HG03045 (cell line): ENCODE measurements at regions not wholly inside any gene's neighbourhood (a gene's known extent, or its start where the extent isn't known, plus 50 kb on each side); places are given as distances from the start of the nearest gene placed in this dataset.

ENCODE experiments used
- ATAC-seq: cut with Tn5 transposase; IDR thresholded peaks from one replicate; pipeline ENCODE4 v1.9.1; 2021; ENCODE audit warnings: mild to moderate bottlenecking, moderate library complexity; ENCODE audit not compliant: unreplicated experiment

DNA sequence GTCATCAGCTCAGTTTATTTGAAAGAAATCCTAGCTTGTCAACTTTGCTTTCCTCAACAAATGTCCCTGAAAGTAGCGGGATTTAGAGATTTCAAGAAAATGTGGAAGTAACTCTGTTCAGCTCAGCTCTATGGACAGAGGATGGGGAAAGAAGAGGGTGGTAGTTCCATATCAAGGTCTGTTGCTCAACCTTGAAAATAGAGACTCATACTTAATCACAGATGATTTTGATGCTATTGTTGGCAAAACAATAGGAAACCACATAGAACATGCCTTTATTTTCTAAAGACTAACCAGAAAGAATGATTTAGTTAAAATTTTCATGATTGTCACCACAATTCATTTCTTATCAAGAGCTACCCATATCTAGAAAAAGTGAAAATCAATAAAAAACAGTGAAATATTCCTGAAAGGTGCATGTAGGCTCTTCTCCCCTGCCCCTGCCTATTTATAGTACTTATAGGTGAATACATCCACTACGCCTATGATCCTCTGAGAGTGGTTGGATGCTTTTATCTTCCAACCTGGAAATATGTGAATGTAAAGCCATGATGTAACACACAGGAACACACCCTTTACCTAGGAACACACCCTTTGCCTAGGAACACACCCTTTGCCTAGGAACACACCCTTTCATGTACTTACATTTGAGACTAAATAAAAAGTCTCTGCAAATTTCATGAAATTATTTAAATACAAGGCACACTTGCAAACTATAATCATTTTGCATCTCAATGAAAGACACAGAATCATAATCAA, 65.8 kb downstream of the ETAA1 start:
- no peak for ATAC-seq

- ATAC-seq: no peak
These were observed 66.7 kb downstream of the ETAA1 start for GRCh38 chr2:67463810-67464209.

DNA sequence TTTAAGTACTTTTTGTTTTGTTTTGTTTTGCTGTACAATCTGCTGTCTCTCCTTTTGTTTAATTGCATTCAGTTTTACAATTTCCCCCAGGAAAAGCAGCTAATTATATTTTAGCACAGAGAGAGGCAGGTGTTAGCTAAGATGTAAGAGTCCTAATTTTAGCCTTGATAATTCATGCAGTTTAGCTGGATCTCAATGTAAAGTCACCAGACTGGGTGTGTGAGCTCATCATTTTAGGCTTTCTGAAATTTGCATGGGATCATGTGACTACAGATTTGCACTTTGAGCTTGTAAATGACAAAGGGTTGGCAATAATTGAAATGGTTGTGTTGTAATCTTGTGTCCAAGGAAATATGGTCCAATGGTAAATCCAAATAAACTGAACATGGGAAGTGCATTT, 68.5 kb downstream of the ETAA1 start:
- no peak for ATAC-seq

DNA sequence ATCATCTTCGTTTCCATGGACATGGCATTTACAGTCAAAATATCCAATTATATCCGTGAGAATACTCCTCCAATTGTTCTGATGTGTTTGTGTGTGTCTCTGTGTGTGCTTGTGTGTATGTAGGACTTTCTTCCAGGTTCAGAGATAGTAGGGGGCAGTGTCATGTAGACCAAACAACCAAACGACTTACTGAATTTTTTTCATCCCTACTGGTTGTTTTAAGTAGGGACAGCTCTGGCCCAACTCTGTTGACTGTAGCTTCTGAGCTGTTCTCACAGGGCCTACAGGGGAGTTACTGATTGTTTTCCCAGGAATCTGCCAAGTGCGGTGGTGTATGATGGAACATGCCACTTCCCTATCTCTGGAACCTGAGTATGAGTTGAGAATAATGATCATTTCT, 69.6 kb downstream of the ETAA1 start:
- ATAC-seq: no peak

DNA sequence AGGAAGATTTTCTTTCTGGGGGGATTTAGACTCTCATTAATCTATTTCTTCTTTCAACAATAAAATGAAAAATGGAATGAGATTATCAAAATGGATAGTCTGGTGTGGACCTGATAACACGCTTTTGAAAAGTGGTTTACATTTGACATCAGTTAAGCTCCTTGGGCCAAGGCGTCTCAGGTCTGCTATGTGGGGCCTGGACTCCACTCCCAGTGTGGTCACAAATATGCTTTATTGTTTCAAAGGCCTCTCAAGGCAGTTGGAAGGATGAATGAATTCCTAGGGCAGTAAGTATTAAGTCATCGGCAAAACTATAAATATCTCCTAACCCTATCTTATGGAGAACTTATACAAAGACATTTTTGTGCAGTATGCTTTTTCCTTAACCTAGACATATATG, 74.5 kb downstream of the ETAA1 start:
- no peak for ATAC-seq

DNA sequence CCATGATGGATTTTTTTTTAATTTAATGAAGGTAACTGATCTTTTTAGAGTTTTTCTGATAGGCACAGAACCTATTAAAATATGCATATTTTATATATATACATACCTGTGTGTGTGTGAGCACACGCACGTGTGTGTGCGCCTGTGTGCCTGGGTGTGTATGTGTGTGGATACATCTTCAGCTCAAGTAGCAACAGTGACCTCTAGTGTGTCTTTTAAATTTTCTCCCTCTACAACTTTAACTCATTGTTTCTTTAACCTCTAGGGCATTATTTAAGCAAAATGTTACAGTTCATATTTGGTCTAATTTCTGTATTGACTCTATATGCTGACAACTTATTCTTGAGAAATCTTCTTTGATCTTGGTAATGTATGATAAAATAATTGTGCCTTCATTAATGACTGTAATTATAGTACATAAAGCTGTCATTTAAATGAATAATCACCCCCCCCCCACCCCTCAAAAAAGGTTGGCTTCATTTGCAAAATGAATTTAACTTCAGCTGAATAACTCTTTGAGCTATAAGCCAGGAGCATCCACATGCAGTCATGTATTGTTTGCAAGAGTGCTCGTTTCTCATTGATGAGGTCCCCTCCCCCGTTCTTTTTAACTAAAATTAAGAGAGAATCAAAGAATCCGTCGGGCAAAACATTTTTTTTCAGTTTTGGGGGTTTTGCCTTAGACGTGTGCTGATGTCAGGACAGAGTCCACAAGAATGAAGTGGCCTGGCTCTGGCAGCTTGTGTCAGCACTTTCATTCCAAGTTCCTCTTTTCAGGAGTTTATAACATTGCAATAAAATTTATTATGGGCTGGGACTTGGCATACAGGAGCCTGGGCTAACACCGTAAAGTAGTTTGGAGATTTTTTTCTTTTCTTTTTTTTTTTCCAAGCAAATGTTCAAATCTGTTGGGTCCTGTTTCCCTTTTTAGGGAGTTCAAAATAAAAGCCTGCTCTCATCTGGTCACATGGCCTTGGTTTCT, 80.0 kb downstream of the ETAA1 start:
- no peak for ATAC-seq

- no peak for ATAC-seq
These were observed 82.1 kb downstream of the ETAA1 start for GRCh38 chr2:67479261-67479660.

DNA sequence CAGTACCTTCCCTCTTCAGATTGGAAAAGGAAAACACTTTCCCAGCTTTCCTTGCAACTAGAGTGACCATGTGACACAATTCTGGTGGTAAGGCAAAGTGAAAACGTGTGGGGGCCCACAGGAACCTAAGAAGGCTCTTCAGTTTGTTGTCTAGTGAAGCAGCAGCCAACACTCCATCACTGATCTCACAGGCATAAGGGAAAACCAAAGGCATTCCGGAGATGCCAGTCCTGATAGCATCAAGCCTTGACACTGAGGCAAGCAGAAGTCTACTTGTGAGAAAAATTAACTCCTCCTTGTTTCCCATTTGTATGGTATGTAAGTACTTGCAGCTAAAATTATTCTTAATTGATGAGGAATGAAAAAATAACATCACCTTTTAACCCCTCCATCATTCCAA, 88.3 kb downstream of the ETAA1 start:
- ATAC-seq: no peak

DNA sequence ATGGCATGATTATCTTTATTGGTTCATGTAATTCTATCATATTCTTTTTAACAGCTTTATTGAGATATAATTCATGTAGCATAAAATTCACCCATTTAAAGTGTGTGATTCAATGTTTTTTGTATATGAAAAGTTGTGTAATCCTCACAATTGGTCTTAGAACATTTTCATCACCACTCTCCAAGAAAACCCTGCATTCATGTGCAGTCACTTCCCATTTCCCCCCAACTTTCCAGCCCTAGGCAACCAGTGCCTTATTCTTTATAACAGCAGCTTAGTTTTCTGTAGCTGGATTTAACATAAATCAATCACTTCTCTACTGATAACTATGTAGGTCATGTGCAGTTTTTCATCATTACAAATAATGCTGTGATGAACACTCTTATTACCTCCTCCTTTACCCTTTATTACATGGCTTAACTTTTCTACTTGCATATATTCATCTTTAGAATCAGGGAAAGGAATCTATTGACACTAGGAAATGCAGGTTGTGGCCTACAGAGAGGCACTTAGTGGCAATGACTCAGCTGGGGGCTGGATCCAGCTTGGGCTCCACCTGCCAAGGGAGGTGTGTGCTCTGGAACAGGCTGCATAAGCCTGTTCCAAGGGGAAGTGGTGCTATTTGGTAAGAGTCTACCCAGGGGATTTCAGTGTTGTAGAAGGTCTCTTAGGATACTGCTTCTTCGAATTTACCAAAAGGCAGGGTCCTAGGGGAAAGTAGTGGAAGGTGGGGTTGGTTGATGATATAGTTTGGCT, 89.1 kb downstream of the ETAA1 start:
- no peak for ATAC-seq

GRCh38 chr2:67487993-67488392, 90.9 kb downstream of the ETAA1 start:
- ATAC-seq: no peak

GRCh38 chr2:67489396-67489795, 92.3 kb downstream of the ETAA1 start:
- no peak for ATAC-seq

- ATAC-seq: no peak
These were observed 101.8 kb downstream of the ETAA1 start for GRCh38 chr2:67498931-67499330.

- no peak for ATAC-seq
These were observed 102.9 kb downstream of the ETAA1 start for GRCh38 chr2:67499989-67500388.

DNA sequence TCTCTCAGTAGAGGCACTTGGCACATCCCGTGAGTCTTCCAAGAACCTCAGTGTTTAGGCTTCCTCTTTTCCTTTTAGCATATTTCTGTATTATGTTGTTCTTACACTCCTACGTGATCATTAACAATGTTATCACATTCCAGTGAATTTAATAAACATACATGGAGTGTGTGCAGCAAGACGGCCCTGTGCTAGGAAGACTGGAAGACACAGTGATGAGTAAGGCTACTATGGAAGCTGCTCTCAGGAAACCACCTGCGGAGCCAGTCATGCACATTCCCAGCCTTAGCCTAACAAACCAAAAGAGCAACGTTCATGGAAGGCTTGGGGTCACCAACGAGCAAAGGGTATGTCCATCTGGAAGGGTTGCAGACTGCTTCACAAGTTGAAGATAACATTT, 103.4 kb downstream of the ETAA1 start:
- no peak for ATAC-seq

DNA sequence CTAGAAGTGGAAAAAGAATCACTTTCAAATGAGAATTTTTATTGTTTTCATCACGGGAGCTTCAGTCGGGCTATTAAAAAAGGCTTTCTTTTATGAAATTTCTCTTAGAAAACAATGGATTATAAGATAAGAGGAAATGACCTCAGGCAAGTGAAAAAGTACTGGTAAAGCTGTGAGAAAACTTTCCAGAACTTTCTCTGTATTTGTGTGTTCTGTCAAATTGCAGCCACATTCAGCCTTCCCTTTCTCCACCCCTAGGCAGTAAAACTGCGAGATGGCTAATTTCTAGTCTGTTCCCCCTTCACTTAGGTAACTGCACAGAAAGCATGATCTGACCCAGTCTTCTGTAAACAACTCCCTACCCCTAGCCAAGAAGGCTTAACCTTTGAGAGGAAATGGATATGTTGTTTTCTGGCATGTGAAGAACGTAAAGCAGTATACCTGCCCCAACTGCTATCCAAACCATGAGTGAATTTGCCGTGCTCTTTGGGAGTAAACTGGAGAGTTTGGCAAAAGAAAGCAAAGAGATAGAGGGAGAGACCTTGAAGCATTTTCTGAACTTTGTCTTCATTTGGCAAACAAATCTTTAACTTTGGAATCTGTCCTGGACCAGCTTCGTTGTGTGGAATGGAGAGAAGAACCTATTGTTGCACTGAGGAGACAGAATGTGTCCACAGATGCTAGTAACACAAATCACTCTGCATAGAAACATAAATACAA, 105.4 kb downstream of the ETAA1 start:
- no peak for ATAC-seq

DNA sequence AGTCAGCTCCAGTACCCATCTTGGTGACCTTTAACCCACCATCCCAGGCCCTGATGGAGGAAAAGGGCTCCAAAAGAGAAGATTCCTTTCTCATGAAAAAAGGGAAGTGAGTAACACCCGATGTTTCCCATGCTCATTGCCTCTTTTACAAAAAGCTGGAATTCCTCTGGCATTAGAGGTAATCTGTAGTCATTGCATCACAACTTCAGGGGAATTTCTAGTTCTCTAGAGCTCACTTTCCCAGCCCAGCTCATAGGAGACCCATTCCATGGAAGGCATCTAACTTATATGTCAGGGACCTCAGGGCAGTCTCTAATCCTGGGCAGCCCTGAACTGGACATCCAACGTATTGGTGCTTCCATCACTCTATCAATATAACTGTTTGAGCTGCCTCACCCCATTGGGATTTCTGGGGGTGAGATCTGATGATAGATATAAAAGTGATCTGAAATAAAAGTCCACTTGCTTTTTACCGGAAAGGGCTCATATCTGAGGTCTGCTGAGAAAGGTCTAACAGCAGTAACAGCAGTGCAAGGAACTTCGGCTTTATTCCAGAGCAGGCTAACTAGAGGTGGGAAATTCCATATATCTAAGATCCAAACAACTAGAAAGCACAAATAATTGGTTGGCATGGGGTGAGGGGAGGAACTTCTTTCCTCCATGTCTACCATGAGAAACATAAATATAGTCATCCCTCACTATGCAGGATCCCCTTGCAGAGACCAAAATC, 106.1 kb downstream of the ETAA1 start:
- no peak for ATAC-seq

DNA sequence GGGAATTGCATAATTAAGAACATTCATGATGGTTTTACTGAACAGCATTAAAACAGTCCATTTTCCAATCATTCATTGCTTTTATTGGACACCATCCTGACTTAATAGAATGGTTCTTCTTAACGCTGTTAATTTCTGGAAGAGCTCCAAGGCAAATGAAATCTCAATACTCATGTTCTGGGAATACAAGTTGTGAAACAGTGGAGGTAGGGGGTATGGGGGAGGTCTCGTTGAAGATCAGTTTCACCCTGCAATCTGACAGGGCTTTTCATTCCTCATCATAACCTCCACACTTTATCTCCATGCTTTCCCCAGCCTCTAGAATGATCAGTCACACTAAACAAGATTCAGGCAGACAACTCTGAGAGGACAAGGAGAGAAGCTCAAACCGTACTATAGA, 113.6 kb downstream of the ETAA1 start:
- no peak for ATAC-seq

- ATAC-seq: no peak
These were observed 117.4 kb downstream of the ETAA1 start for GRCh38 chr2:67514515-67514914.

GRCh38 chr2:67515056-67515455, 117.9 kb downstream of the ETAA1 start:
- ATAC-seq: no peak

DNA sequence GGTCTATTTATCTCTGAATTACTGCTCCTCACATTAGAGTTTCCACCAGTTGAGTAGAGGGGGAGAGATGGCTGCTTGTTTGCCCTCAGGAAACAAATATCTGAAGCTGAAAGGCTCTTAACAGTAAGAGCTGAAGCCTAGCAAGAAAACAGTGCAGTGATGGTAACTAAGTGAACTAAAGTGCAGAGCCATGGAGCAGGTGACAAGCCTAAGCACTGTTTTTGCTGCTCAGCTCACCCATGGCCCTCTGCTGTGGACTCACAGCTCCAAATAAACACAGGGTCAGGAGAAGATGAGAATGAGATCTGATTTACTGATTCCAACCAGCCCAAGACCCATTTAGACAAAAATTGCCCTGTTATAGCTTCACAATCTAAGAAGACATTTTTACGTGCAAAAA, 118.4 kb downstream of the ETAA1 start:
- no peak for ATAC-seq
